ENCODE measurements at regions not wholly inside any gene's neighbourhood (a gene's known extent, or its start where the extent isn't known, plus 50 kb on each side); places are given as distances from the start of the nearest gene placed in this dataset.

GRCh38 chr4:117637347-117637746 is 396.9 kb upstream of the NDST3 start:
- Histone ChIP-seq H2AFZ (ENCODE audit: low read length) (no peak overlapping the region), H3K9ac (ENCODE audit: low read length) (no peak overlapping the region), H3K4me2 (ENCODE audit: low read length) (no peak overlapping the region), H3K4me3 (ENCODE audit: low read length) (no peak overlapping the region), H3K27me3 (ENCODE audit: low read length) (no peaks in the 10 kb centered on the region), H3F3A (ENCODE audit: low read length, unreplicated experiment) (no peaks in the 10 kb centered on the region), H3K4me1 (ENCODE audit: insufficient read depth, low read length) (no peaks in the 10 kb centered on the region), H3K36me3 (ENCODE audit: low read depth, low read length) (no peaks in the 10 kb centered on the region), H3K9me3 (ENCODE audit: low read length) (no peaks in the 10 kb centered on the region), H3K79me2 (ENCODE audit: low read length) (no peaks in the 10 kb centered on the region), H3K9me2 (replicated peaks; ENCODE audit: low read length) (no peaks in the 10 kb centered on the region), H4K20me1 (ENCODE audit: low read length) (no peaks in the 10 kb centered on the region), H3K27ac (ENCODE audit: low read length) (no peak overlapping the region)
- TF ChIP-seq CTCF (conservative IDR thresholded peaks at IDR 0.05; ENCODE audit: low read depth, low read length): no peak
- TF ChIP-seq EZH2phosphoT487 (IDR thresholded peaks at IDR 0.05; ENCODE audit: borderline replicate concordance, low read length): no peak
- no peak for TF ChIP-seq EZH2 (IDR thresholded peaks at IDR 0.05; ENCODE audit: low read length, unreplicated experiment)
- BruUV-seq (replicated peaks): no TSS peak
- intact Hi-C loops (cut with micrococcal nuclease): no loop called here
- ATAC-seq (no peak), DNase-seq (no peak)
- ChIA-PET CTCF (no interaction called here), POLR2A (ENCODE audit: unreplicated experiment) (no interaction called here)

- no TSS peak for BruUV-seq (replicated peaks)
These were observed 393.4 kb upstream of the NDST3 start for GRCh38 chr4:117640836-117641235.

GRCh38 chr4:117641519-117641918 is 392.8 kb upstream of the NDST3 start:
- intact Hi-C loops (cut with micrococcal nuclease): no loop called here
- DNase-seq: no peak
- Histone ChIP-seq H3K4me1 (ENCODE audit: insufficient read depth, low read length) (no peaks in the 10 kb centered on the region), H4K20me1 (ENCODE audit: low read length) (no peaks in the 10 kb centered on the region), H3F3A (ENCODE audit: low read length, unreplicated experiment) (no peaks in the 10 kb centered on the region), H3K27me3 (ENCODE audit: low read length) (no peaks in the 10 kb centered on the region), H2AFZ (ENCODE audit: low read length) (no peak overlapping the region), H3K36me3 (ENCODE audit: low read depth, low read length) (no peaks in the 10 kb centered on the region), H3K9me2 (replicated peaks; ENCODE audit: low read length) (no peaks in the 10 kb centered on the region), H3K9ac (ENCODE audit: low read length) (no peak overlapping the region), H3K27ac (ENCODE audit: low read length) (no peak overlapping the region), H3K79me2 (ENCODE audit: low read length) (no peaks in the 10 kb centered on the region), H3K9me3 (ENCODE audit: low read length) (no peaks in the 10 kb centered on the region), H3K4me3 (ENCODE audit: low read length) (no peak overlapping the region), H3K4me2 (ENCODE audit: low read length) (no peak overlapping the region)
- CTCF ChIA-PET: no interaction called here
- no TSS peak for BruUV-seq (replicated peaks)
- ATAC-seq: no peak
- POLR2A ChIA-PET (ENCODE audit: unreplicated experiment): no interaction called here
- TF ChIP-seq EZH2phosphoT487 (IDR thresholded peaks at IDR 0.05; ENCODE audit: borderline replicate concordance, low read length): no peak
- no peak for TF ChIP-seq EZH2 (IDR thresholded peaks at IDR 0.05; ENCODE audit: low read length, unreplicated experiment)
- no peak for TF ChIP-seq CTCF (conservative IDR thresholded peaks at IDR 0.05; ENCODE audit: low read depth, low read length)

More at GRCh38 chr4:117640836-117641235, 393.4 kb upstream of the NDST3 start:
- CTCF ChIA-PET: no interaction called here
- Histone ChIP-seq H3K27me3 (ENCODE audit: low read length) (no peaks in the 10 kb centered on the region), H3K4me1 (ENCODE audit: insufficient read depth, low read length) (no peaks in the 10 kb centered on the region), H3K27ac (ENCODE audit: low read length) (no peak overlapping the region), H3F3A (ENCODE audit: low read length, unreplicated experiment) (no peaks in the 10 kb centered on the region), H3K79me2 (ENCODE audit: low read length) (no peaks in the 10 kb centered on the region), H3K36me3 (ENCODE audit: low read depth, low read length) (no peaks in the 10 kb centered on the region), H2AFZ (ENCODE audit: low read length) (no peak overlapping the region), H4K20me1 (ENCODE audit: low read length) (no peaks in the 10 kb centered on the region), H3K4me2 (ENCODE audit: low read length) (no peak overlapping the region), H3K9me2 (replicated peaks; ENCODE audit: low read length) (no peaks in the 10 kb centered on the region), H3K9ac (ENCODE audit: low read length) (no peak overlapping the region), H3K4me3 (ENCODE audit: low read length) (no peak overlapping the region), H3K9me3 (ENCODE audit: low read length) (no peaks in the 10 kb centered on the region)
- TF ChIP-seq EZH2 (IDR thresholded peaks at IDR 0.05; ENCODE audit: low read length, unreplicated experiment): no peak
- no peak for TF ChIP-seq EZH2phosphoT487 (IDR thresholded peaks at IDR 0.05; ENCODE audit: borderline replicate concordance, low read length)
- no peak for TF ChIP-seq CTCF (conservative IDR thresholded peaks at IDR 0.05; ENCODE audit: low read depth, low read length)
- DNase-seq (no peak), ATAC-seq (no peak)
- intact Hi-C loops (cut with micrococcal nuclease): no loop called here
- POLR2A ChIA-PET (ENCODE audit: unreplicated experiment): no interaction called here

All from PC-3 (cell line).